Stomach (tissue), 8 donors: ENCODE measurements at regions not wholly inside any gene's neighbourhood (a gene's known extent, or its start where the extent isn't known, plus 50 kb on each side); places are given as distances from the start of the nearest gene placed in this dataset.

ENCODE experiments used
- DNase-seq, 2 donors: peaks; one replicate each; pipeline versions ENCODE4 v3.0.0 to v3.0.0-alpha.2; 2013 to 2019
- H3K27ac ChIP-seq, 5 donors: fragments of 200-600 bp in 4 of 5; sonication (generic) in 4 of 5; one replicate each; pipeline ENCODE4 v1.5.1; 2013 to 2019; ENCODE audit warnings: mild to moderate bottlenecking in 1 of 5, moderate library complexity in 1 of 5
- H3K27me3 ChIP-seq, 3 donors: fragments of 200-600 bp; sonication (generic); one replicate each; pipeline ENCODE4 v1.5.1; 2017 to 2019; ENCODE audit warnings: mixed run types in 1 of 3
- H3K36me3 ChIP-seq, 4 donors: fragments of 200-600 bp; sonication (generic); 1 replicate in 3 of 4; 2 replicates in 1 of 4; pipeline ENCODE4 v1.5.1; 2016 to 2019
- H3K4me1 ChIP-seq, 4 donors: fragments of 200-600 bp; sonication (generic); one replicate each; pipeline ENCODE4 v1.5.1; 2016 to 2019
- H3K4me3 ChIP-seq, 4 donors: fragments of 200-600 bp; sonication (generic) in 3 of 4; one replicate each; pipeline ENCODE4 v1.5.1; 2016 to 2019; ENCODE audit warnings: mild to moderate bottlenecking in 1 of 4
- H3K9me3 ChIP-seq, 4 donors: fragments of 200-600 bp; sonication (generic); one replicate each; pipeline ENCODE4 v1.5.1; 2016 to 2019
- CTCF ChIP-seq, 7 experiments: fragments of 450-650 bp in 4 of 7; fragments of 200-600 bp in 3 of 7; sonication (generic) in 3 of 7; IDR thresholded peaks; one replicate each; pipeline ENCODE4 v1.5.1; 2016 to 2019; ENCODE audit warnings: antibody characterized with exemption in 7 of 7, control low read depth in 2 of 7, mild to moderate bottlenecking in 1 of 7
- EP300 ChIP-seq: sonication (generic); formaldehyde crosslinking; IDR thresholded peaks from one replicate; pipeline ENCODE4 v1.6.1; 2017; ENCODE audit warnings: antibody characterized with exemption
- POLR2A ChIP-seq, 4 donors: fragments of 450-650 bp; IDR thresholded peaks; one replicate each; pipeline ENCODE4 v1.6.1; 2016; ENCODE audit warnings: antibody characterized with exemption in 4 of 4, control low read depth in 2 of 4, mild to moderate bottlenecking in 1 of 4, moderate library complexity in 1 of 4
- POLR2AphosphoS5 ChIP-seq, 3 donors: sonication (generic); formaldehyde crosslinking; IDR thresholded peaks; one replicate each; pipeline ENCODE4 v1.6.1; 2016; ENCODE audit warnings: antibody characterized with exemption in 3 of 3
- WGBS, 5 donors: extraction: QIAGEN DNeasy Blood & Tissue Kit in 3 of 5; methylation state at CpG; one replicate each; pipeline versions ENCODE4 v1.1.5 to v1.1.7; 2013 to 2018; 5-methylcytosine and 5-hydroxymethylcytosine counted together
- intact Hi-C: fragments of 100-400 bp; cut with DNase I; formaldehyde crosslinking; loops from one replicate; pipeline ENCODE4 v1.15.1; 2023; ENCODE audit warnings: low total_unique reads
- donor health status: healthy with polysubstance abuse.
- donor health status: Bipolar disorder and iron deficiency.
- donor health status: healthy.

- H3K4me1 ChIP-seq, result no peaks in the 10 kb centered on the region
- intact Hi-C loops, result no loop called here
- H3K9me3 ChIP-seq, result peaks cover 0 to 10% (median 0%) of the 10 kb centered on the region in 4 donors
- 88 to 100% (median 92%) methylated on average over 1 of the region's 1 CpG for WGBS, 5 donors
- DNase-seq, result no peak
- no peak overlapping the region for H3K27ac ChIP-seq
- TF ChIP-seq EP300 (no peak), POLR2AphosphoS5 (IDR thresholded peaks at IDR 0.05) (no peak), CTCF (IDR thresholded peaks at IDR 0.05) (no peak), POLR2A (IDR thresholded peaks at IDR 0.05) (no peak)
- no peaks in the 10 kb centered on the region for H3K36me3 ChIP-seq
- no peaks in the 10 kb centered on the region for H3K27me3 ChIP-seq
- no peak overlapping the region for H3K4me3 ChIP-seq
Observed at GRCh38 chr13:34647379-34648150, 294.5 kb upstream of the NBEA start.

GRCh38 chr13:34654203-34654602 lies 287.9 kb upstream of the NBEA start:
- Histone ChIP-seq H3K9me3 (peaks cover 0 to 14% (median 0%) of the 10 kb centered on the region in 4 donors), H3K36me3 (no peaks in the 10 kb centered on the region), H3K4me1 (no peaks in the 10 kb centered on the region), H3K27me3 (no peaks in the 10 kb centered on the region), H3K27ac (no peak overlapping the region), H3K4me3 (no peak overlapping the region)
- intact Hi-C loops, result no loop called here
- no peak for DNase-seq
- TF ChIP-seq POLR2AphosphoS5 (IDR thresholded peaks at IDR 0.05) (no peak), EP300 (no peak), CTCF (IDR thresholded peaks at IDR 0.05) (no peak), POLR2A (IDR thresholded peaks at IDR 0.05) (no peak)
- 60 to 73% (median 65%) methylated on average over 1 of the region's 1 CpG for WGBS, 5 donors

- no peaks in the 10 kb centered on the region for H3K27me3 ChIP-seq
- no peak for TF ChIP-seq CTCF (IDR thresholded peaks at IDR 0.05)
- TF ChIP-seq POLR2A (IDR thresholded peaks at IDR 0.05), result no peak
- no peak for TF ChIP-seq EP300
- TF ChIP-seq POLR2AphosphoS5 (IDR thresholded peaks at IDR 0.05), result no peak
- no peaks in the 10 kb centered on the region for H3K36me3 ChIP-seq
- no peak for DNase-seq
- H3K4me3 ChIP-seq, result no peak overlapping the region
- peaks cover 0 to 14% (median 0%) of the 10 kb centered on the region in 4 donors for H3K9me3 ChIP-seq
- intact Hi-C loops, result no loop called here
- 63 to 69% (median 67%) methylated on average over 6 of the region's 6 CpGs for WGBS, 5 donors
- no peaks in the 10 kb centered on the region for H3K4me1 ChIP-seq
- H3K27ac ChIP-seq, result no peak overlapping the region
Observed at GRCh38 chr13:34654647-34655046, 287.4 kb upstream of the NBEA start.

GRCh38 chr13:34655554-34655953 lies 286.5 kb upstream of the NBEA start:
- no peak overlapping the region for H3K4me3 ChIP-seq
- H3K36me3 ChIP-seq, result no peaks in the 10 kb centered on the region
- no peaks in the 10 kb centered on the region for H3K27me3 ChIP-seq
- no peak overlapping the region for H3K27ac ChIP-seq
- intact Hi-C loops, result no loop called here
- no peak for TF ChIP-seq EP300
- no peak for TF ChIP-seq POLR2A (IDR thresholded peaks at IDR 0.05)
- no peak for TF ChIP-seq CTCF (IDR thresholded peaks at IDR 0.05)
- DNase-seq, result no peak
- H3K4me1 ChIP-seq, result no peaks in the 10 kb centered on the region
- H3K9me3 ChIP-seq, result peaks cover 0 to 14% (median 0%) of the 10 kb centered on the region in 4 donors
